ENCODE measurements at regions not wholly inside any gene's neighbourhood (a gene's known extent, or its start where the extent isn't known, plus 50 kb on each side); places are given as distances from the start of the nearest gene placed in this dataset.
"Not testable (repeated sequence)": the region's sequence is repeated elsewhere in the genome, so short reads cannot be mapped to it uniquely, and the experiment has no call there.

DNA sequence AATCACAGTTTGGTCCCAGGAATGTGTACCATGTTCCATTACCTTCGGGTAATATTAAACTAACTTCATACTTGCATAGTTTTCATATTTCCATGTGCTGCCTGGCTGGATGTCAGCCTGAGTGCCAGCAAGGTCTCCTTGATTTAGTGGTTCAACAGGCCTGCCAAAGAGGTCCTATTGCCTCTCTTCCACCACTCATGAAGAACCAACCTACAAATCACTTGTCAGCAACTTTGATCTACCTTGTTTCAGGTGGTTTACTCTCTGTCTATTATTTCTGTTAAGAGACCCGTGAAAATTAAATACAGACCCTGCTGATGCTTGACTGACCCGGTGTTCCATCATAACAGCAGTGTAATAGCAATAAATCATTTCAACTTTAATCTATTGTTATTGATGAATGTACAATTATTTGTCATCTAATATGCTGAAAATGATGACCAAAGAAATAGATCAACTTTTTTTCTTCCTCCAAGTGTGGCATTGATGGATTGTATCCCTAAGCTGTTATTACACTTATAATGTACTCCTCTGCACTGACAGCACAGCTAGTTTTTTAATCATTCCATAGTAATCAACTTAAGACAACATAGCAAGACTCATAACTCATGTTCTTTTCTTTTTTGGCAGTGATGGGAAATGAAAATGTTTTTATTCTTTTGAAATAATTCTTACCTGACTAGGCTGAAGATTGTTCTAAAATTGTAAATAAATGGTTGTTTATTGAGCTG, 1220.2 kb upstream of the ACVR2A start:
- DNase-seq = no peak

- DNase-seq = no peak
Observed at GRCh38 chr2:146623771-146624170, 1221.1 kb upstream of the ACVR2A start.

GRCh38 chr2:146621656-146622055, 1223.2 kb upstream of the ACVR2A start:
- DNase-seq = no peak

- no peak for DNase-seq
Observed at GRCh38 chr2:146615778-146616177, 1229.1 kb upstream of the ACVR2A start.

- DNase-seq = no peak
Observed at GRCh38 chr2:146608490-146608889, 1236.3 kb upstream of the ACVR2A start.

GRCh38 chr2:146604521-146604920, 1240.3 kb upstream of the ACVR2A start:
- no peak for DNase-seq

DNA sequence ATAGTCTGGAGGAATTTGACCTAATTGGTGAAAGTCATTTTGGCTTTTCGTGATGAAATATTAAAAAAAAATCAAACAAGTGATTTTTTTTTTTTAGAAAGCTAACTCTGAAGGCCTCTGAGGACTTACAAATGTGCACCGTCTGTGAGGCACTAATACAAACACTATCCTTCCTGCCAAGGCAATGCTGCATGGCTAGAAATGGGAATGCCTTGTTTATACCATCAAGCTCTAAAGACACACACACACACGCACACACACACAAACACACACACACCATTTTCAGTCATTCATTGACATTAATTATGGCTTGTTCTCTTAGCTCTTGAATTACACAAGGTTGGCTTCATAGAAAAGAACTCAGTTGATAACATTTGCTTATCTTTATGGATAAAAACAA, 1242.0 kb upstream of the ACVR2A start:
- no peak for DNase-seq

GRCh38 chr2:146602383-146602782, 1242.4 kb upstream of the ACVR2A start:
- DNase-seq = no peak

DNA sequence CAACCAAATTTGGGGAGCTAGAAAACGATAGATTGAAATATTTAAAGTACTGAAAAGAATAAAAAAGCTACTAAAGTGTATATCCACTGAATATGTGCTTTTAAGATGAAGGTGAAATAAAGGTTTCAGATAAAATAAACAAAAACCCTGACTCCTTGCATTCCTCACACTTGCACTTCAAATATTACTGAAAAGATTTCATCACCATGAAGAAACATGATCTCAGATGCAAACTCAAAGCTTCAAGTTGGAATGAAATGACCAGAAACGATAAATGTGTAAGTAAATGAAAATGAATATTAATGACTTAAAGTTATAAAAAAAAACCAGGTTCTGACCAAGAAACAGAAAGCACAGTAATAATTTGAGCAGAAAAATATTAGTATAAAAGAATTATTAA, 1246.0 kb upstream of the ACVR2A start:
- DNase-seq = no peak

GRCh38 chr2:146597291-146597690, 1247.5 kb upstream of the ACVR2A start:
- no peak for DNase-seq

DNA sequence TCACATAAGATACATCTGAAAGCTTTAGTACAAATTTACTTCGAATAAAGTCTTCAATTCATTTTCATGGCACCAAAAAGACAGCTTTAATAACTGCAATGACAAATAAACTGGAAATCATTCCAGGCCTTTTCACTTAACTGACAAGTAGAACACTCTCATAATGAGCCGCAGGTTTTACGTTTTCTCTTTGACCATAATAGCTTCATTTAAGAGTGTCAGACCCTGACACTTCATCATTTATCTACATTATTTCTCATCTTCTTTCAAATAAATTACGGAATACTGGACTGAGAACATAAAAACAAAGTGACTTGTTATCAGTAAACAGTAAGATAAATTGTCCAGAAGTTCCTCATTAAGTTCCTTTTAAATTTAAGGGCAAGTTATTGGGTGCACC, 1252.9 kb upstream of the ACVR2A start:
- DNase-seq = no peak

DNA sequence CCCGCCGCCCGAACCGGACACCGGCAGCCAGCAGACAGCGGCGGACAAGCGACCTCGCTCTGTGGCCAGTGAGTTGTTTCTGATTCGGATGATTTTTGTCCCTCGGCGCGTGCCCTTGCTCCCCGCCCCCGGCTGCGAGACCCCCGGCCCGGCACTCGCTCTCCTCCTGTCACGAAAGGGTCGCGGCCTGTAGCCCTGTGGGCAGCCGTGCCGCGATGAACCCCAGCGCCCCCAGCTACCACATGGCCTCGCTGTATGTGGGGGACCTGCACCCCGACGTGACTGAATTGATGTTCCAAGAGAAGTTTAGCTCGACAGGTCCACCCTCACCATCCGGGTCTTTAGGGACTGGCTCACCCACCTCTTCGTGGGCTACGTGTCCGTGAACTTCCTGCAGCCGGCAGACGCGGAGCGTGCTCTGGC, 1257.5 kb upstream of the ACVR2A start:
- no peak for DNase-seq

GRCh38 chr2:146584316-146584715, 1260.5 kb upstream of the ACVR2A start:
- no peak for DNase-seq

GRCh38 chr2:146579147-146579930, 1265.5 kb upstream of the ACVR2A start:
- DNase-seq = no peak

- DNase-seq = no peak
Observed at GRCh38 chr2:146576339-146577111, 1268.3 kb upstream of the ACVR2A start.

DNA sequence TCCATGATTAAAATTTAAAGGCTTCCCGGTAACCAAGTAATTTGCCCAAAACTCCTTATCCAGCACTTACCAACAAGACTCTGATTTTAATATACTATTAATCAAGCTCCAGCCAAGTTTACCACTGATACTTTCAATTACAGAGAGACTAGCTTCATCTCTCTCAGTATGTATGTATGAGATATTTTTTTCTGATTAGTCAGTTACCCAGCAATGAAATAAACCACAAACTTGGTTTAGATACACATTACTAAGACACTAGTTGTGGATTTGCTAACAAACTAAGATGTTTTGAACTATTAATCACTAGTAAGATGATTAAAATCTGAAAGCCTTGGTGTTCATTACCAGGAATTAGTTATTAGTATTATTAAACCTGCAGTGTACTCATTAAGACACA, 1272.2 kb upstream of the ACVR2A start:
- DNase-seq = no peak

DNA sequence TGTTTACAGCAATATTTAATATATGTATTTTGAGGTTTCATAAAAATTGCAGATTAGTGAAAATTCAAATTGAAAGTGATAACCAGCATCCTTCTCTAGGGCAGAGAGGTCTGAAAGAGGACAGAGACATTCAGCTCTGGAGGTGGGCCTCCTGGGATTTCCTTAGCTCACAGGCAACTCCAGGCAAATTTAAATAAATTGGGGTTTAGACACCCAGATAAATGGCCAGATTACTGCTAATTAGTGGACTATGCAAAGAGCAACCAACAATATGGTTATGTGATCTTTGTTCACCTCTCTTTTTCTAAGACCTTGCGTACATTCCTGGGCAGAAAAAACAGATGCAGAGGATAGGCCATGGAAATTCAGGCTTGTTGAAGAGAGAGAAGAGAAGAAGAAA, 1282.8 kb upstream of the ACVR2A start:
- DNase-seq = no peak

GRCh38 chr2:146547236-146547635, 1297.6 kb upstream of the ACVR2A start:
- DNase-seq = no peak

DNA sequence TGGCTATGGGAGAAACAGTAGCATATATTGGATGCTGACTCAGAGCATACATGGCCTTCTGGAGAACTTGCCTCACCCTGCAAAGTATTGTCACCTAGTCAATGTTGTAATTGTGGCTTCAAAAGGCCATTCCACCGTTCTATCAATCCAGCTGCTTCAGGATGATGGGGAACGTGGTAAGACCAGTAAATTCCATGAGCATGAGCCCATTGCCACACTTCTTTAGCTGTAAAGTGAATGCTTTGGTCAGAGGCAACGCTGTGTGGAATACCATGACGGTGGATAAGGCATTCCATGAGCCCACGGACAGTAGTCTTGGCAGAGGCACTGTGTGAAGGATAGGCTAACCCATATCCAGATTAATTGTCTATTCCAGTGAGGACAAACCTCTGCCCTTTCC, 1300.1 kb upstream of the ACVR2A start:
- no peak for DNase-seq

- DNase-seq = no peak
Observed at GRCh38 chr2:146541896-146542295, 1302.9 kb upstream of the ACVR2A start.

- DNase-seq = no peak
Observed at GRCh38 chr2:146540271-146540932, 1304.4 kb upstream of the ACVR2A start.

- not testable (repeated sequence) for DNase-seq
Observed at GRCh38 chr2:146539739-146540138, 1305.1 kb upstream of the ACVR2A start.

DNA sequence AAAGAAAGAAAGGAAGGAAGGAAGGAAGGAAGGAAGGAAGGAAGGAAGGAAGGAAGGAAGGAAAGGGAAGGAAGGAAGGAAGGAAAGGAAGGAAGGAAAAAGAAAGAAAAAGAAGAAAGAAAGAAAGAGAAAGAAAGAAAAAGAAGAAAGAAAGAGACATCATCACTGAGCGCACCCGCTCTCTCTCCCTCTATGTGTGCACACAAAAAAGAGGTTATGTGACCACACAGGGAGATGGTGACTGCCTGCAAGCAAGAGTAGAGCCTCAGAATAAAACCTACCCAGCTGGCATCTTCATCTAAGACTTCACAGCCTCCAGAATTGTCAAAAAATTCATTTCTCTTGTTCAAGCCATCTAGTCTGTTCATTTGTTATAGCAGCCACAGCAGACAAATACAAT, 1307.4 kb upstream of the ACVR2A start:
- no peak for DNase-seq
